ENCODE measurements at regions not wholly inside any gene's neighbourhood (a gene's known extent, or its start where the extent isn't known, plus 50 kb on each side); places are given as distances from the start of the nearest gene placed in this dataset.
"Not testable (repeated sequence)": the region's sequence is repeated elsewhere in the genome, so short reads cannot be mapped to it uniquely, and the experiment has no call there.

DNA sequence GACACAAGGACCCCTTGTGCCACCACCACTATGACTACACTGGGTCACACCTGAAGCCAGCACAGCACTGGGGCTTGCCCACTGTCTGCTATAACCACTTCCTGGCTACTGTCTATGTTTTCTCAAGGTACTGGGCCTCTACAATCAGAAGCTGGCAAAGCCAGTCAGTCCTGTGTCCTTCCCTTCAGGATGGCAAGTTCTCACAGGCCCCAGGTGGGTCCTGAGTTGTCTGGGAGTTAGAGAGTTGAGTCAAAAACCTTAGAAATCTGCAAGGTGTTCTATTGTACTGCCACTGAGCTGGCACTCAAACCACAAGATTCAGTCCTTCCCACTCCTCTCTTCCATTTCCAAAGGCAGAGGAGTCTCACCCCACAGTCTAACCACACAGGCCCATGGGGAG is 705.5 kb downstream of the IPMK start:
- Histone ChIP-seq H3K4me3 (no peak overlapping the region), H3K27ac (no peak overlapping the region)
- no peak for DNase-seq (ENCODE audit: low spot score)
- TF ChIP-seq, protein P1, sequence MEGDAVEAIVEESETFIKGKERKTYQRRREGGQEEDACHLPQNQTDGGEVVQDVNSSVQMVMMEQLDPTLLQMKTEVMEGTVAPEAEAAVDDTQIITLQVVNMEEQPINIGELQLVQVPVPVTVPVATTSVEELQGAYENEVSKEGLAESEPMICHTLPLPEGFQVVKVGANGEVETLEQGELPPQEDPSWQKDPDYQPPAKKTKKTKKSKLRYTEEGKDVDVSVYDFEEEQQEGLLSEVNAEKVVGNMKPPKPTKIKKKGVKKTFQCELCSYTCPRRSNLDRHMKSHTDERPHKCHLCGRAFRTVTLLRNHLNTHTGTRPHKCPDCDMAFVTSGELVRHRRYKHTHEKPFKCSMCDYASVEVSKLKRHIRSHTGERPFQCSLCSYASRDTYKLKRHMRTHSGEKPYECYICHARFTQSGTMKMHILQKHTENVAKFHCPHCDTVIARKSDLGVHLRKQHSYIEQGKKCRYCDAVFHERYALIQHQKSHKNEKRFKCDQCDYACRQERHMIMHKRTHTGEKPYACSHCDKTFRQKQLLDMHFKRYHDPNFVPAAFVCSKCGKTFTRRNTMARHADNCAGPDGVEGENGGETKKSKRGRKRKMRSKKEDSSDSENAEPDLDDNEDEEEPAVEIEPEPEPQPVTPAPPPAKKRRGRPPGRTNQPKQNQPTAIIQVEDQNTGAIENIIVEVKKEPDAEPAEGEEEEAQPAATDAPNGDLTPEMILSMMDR (IDR thresholded peaks at IDR 0.05) = no peak

DNA sequence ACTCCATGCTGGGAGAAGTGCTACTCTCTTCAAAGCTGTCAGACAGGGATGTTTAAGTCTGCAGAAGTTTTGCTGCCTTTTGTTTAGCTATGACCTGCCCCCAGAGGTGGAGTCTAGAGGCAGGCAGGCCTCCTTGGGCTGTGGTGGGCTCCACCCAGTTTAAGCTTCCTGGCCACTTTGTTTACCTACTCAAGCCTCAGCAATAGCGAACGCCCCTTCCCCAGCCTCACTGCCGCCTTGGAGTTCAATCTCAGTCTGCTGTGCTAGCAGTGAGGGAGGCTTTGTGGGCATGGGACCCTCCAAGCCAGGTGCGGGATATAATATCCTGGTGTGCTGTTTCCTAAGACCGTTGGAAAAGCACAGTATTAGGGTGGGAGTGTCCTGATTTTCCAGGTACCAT is 715.9 kb downstream of the IPMK start:
- H3K27ac ChIP-seq; H3K4me3 ChIP-seq; DNase-seq (ENCODE audit: low spot score): not testable (repeated sequence)

DNA sequence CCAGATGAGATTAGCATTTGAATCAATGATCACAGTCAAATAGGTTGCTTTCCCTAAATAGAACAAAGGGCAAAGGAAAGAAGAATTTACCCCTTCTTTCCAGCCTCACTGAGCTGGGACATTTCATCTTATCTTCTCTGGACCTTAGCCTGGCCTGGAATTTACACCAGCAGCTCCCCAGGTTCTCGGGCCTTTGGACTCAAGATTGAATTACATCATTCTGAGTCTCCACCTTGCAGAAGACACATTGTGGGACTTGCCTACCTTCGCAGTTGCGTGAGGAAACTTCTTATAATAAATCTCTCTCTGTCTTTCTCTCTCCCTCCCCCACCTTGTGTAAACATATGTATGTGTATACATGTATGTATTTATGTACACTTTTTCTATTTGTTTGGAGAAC is 732.4 kb downstream of the IPMK start:
- TF ChIP-seq, protein P1 (IDR thresholded peaks at IDR 0.05) = no peak
- H3K27ac ChIP-seq = no peak overlapping the region
- no peak for DNase-seq (ENCODE audit: low spot score)
- no peak overlapping the region for H3K4me3 ChIP-seq

DNA sequence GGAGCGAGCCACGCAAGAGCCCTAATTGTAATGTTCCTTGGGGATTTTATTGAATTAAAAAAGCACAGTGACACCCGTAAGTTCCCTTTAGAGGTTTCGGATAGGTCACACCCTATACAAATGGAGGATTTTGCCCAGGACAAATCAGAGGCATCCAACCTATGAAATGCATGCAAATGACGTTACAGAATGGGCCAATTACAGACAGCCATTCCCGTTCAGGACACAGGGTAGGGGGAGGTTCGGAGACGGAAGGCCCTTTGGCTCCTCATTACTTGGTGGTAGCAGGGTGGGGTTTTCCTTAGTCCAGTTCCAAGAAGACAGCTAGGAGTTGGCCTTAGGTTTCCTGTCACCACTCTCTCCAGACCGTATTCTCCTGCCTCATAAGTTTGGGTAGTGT is 754.1 kb downstream of the IPMK start:
- no peak overlapping the region for H3K27ac ChIP-seq
- DNase-seq (ENCODE audit: low spot score) = no peak
- H3K4me3 ChIP-seq = no peak overlapping the region
- TF ChIP-seq, protein P1 (IDR thresholded peaks at IDR 0.05) = no peak

DNA sequence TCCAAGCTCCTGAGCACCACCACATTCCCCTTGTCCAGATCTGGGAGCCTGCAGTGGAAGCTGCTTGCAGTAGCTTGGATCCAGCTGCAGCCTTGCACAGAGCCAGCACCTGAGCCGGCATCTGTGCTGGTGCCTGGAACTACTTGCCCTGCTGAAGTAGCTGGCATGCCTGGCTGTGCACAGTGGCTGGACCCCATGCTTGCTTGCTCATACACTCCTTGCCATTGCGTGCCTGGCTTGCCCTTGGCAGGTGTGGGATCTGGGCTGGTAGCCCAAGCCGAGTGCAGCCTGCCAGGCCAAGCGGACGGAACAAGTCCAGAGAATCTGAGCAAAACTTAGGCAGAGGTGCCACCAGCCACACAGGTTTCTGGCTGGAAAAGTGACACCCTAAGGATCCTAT is 759.9 kb downstream of the IPMK start:
- DNase-seq (ENCODE audit: low spot score) = no peak
- no peak overlapping the region for H3K4me3 ChIP-seq
- no peak overlapping the region for H3K27ac ChIP-seq
- TF ChIP-seq, protein P1 (IDR thresholded peaks at IDR 0.05) = no peak

DNA sequence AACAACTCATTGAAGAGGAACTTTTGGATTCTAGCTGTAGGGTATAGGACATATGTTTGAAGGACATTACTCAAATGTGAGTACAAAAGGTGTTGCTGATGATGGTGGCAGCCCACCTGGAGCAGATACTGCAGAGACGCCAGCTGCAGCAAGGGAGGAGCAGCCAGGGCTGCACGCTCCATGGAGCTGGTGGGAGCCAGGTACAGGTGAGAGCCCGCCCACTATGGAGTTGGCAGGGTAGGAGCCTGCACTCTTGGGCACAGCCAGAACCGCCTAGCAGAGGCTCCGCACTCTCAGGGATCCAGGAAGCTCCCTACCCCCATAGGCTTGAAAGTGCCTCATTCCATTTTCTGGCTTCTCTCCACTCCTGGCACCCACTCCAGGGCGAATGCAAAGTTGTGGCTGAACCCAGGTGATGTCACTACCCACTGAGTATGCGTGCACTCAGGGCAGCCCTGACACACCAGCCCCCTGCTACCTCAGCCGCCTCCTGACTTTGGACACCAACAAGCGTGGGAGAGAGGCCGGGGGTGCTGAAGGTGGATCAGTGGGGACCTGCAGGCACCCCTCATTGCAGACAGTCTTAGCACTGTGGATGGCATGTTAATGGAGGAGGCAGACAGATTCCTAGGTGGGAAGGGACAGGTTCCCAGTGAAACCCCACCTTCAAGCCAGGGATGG is 761.1 kb downstream of the IPMK start:
- TF ChIP-seq, protein P1 (IDR thresholded peaks at IDR 0.05) = no peak
- Histone ChIP-seq H3K4me3 (no peak overlapping the region), H3K27ac (no peak overlapping the region)
- DNase-seq (ENCODE audit: low spot score) = no peak

DNA sequence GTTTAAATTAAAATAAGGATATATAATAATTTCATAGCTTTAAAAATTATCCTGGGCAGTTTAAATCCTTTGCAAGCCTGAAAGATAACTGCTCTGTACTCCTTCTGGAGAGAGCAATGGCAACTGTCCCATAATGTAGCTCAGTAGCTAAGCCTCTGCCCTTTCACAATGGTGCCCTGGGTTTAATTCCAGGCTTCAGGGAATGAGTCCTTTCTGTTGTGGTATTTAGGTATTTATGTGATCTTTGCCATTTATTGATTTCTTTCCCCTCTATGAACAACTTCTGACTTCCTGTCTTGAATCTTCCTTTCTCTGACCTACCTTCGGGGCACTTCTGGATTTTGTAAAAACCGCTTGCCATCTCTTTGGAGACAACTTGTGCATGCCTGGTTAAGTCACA is 773.2 kb downstream of the IPMK start:
- Histone ChIP-seq H3K4me3 (no peak overlapping the region), H3K27ac (no peak overlapping the region)
- TF ChIP-seq, protein P1 (IDR thresholded peaks at IDR 0.05) = no peak
- no peak for DNase-seq (ENCODE audit: low spot score)

All from coronary artery (tissue), 2 donors.